ENCODE measurements at regions not wholly inside any gene's neighbourhood (a gene's known extent, or its start where the extent isn't known, plus 50 kb on each side); places are given as distances from the start of the nearest gene placed in this dataset.

GRCh38 chr6:40287296-40287850 is 299.8 kb downstream of the LRFN2 start:
- Histone ChIP-seq H3K4me3 (replicated peaks in 1 of 3; ENCODE audit: insufficient read depth in 1 of 3, low read depth in 2 of 3, low read length in 3 of 3) (no peak overlapping the region), H2AFZ (ENCODE audit: low read length) (no peak overlapping the region), H3K9ac (ENCODE audit: insufficient read depth, low read depth, low read length) (no peak overlapping the region), H3K4me2 (ENCODE audit: low read depth, low read length) (no peak overlapping the region), H3K27ac (ENCODE audit: extremely low read length, insufficient read depth, low read length) (no peak overlapping the region), H4K20me1 (ENCODE audit: insufficient read depth, low read length) (no peaks in the 10 kb centered on the region), H3K27me3 (ENCODE audit: control insufficient read depth in 1 of 2, insufficient read depth in 2 of 2, low read length in 2 of 2) (peaks cover 0 to 29% of the 10 kb centered on the region in 2 experiments; a peak in 2 of 5 replicates), H3K9me3 (ENCODE audit: low read length) (no peaks in the 10 kb centered on the region), H3K4me1 (ENCODE audit: insufficient read depth, low read length) (no peaks in the 10 kb centered on the region), H3K36me3 (replicated peaks in 1 of 2; ENCODE audit: control insufficient read depth in 1 of 2, insufficient read depth in 2 of 2, low read length in 2 of 2) (no peaks in the 10 kb centered on the region), H3K79me2 (ENCODE audit: insufficient read depth, low read length) (no peaks in the 10 kb centered on the region)
- TF ChIP-seq ZMAT3 (CRISPR knock-in tag; conservative IDR thresholded peaks at IDR 0.05) (no peak), EEA1 (CRISPR knock-in tag; IDR thresholded peaks at IDR 0.05; ENCODE audit: borderline replicate concordance) (no peak)
- ATAC-seq, result no peak
- in situ Hi-C loops (cut with HindIII; ENCODE audit: extremely low pct_ligation_motif_present, low pct_unique_long_range_greater_than_20kb) (no loop called here), intact Hi-C loops (cut with micrococcal nuclease; ENCODE audit: unreplicated experiment) (no loop called here)
- POLR2A ChIA-PET, result no interaction called here
- BruUV-seq (replicated peaks), result no TSS peak
- FAIRE-seq, result no peak
- no peak for DNase-seq (ENCODE audit: low spot score)
- CTCF ChIA-PET (ENCODE audit: low intra/inter-chr PET ratio, low total read pairs), result no interaction called here
- 4% methylated on average over 5 of the region's 5 CpGs for WGBS (ENCODE audit: low lambda C conversion rate)

DNA sequence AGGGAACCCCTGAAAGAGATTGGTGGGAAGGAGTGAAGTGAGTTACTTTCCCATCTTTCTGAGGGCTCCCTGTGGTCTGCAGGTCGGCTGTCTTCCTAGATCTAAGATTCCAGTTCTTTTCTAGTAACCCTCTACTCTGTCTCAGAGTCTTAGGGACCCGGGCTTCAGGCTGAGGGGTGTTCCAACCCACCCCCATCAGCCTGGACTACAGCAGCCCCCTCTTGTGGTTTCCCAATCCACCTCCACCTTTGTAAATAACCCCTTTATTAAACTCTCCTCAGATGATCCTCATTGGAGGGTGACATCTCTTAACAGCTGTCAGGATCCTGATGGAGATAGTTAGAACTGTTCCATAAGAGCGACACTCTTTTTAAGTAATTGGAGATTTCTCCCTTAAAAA is 300.4 kb downstream of the LRFN2 start:
- FAIRE-seq, result no peak
- no peak overlapping the region for H3K9ac ChIP-seq (ENCODE audit: insufficient read depth, low read depth, low read length)
- ChIA-PET CTCF (ENCODE audit: low intra/inter-chr PET ratio, low total read pairs) (no interaction called here), POLR2A (no interaction called here)
- H3K4me2 ChIP-seq (ENCODE audit: low read depth, low read length), result no peak overlapping the region
- DNase-seq (ENCODE audit: low spot score), result no peak
- in situ Hi-C loops (cut with HindIII; ENCODE audit: extremely low pct_ligation_motif_present, low pct_unique_long_range_greater_than_20kb) (no loop called here), intact Hi-C loops (cut with micrococcal nuclease; ENCODE audit: unreplicated experiment) (no loop called here)
- WGBS (ENCODE audit: low lambda C conversion rate), result 1% methylated on average over 3 of the region's 3 CpGs
- H3K79me2 ChIP-seq (ENCODE audit: insufficient read depth, low read length), result no peaks in the 10 kb centered on the region
- no peaks in the 10 kb centered on the region for H3K36me3 ChIP-seq (replicated peaks in 1 of 2; ENCODE audit: control insufficient read depth in 1 of 2, insufficient read depth in 2 of 2, low read length in 2 of 2)
- H4K20me1 ChIP-seq (ENCODE audit: insufficient read depth, low read length), result no peaks in the 10 kb centered on the region
- H3K27me3 ChIP-seq (ENCODE audit: control insufficient read depth in 1 of 2, insufficient read depth in 2 of 2, low read length in 2 of 2), result peaks cover 0 to 32% of the 10 kb centered on the region in 2 experiments; a peak in 2 of 5 replicates
- H3K27ac ChIP-seq (ENCODE audit: extremely low read length, insufficient read depth, low read length), result no peak overlapping the region
- H3K4me1 ChIP-seq (ENCODE audit: insufficient read depth, low read length), result no peaks in the 10 kb centered on the region
- ATAC-seq, result no peak
- no TSS peak for BruUV-seq (replicated peaks)
- H3K4me3 ChIP-seq (replicated peaks in 1 of 3; ENCODE audit: insufficient read depth in 1 of 3, low read depth in 2 of 3, low read length in 3 of 3), result no peak overlapping the region
- no peaks in the 10 kb centered on the region for H3K9me3 ChIP-seq (ENCODE audit: low read length)
- no peak overlapping the region for H2AFZ ChIP-seq (ENCODE audit: low read length)
- TF ChIP-seq ZNF335 (CRISPR knock-in tag; IDR thresholded peaks at IDR 0.05) (no peak), ATF7-NPFF (CRISPR knock-in tag; IDR thresholded peaks at IDR 0.05; ENCODE audit: low read depth) (no peak), ZNF777 (CRISPR knock-in tag; IDR thresholded peaks at IDR 0.05) (no peak), SRSF4 (IDR thresholded peaks at IDR 0.05; ENCODE audit: low read depth, low read length, poor library complexity, severe bottlenecking) (no peak), ZBTB37 (CRISPR knock-in tag; IDR thresholded peaks at IDR 0.05) (no peak), NR0B2 (CRISPR knock-in tag; IDR thresholded peaks at IDR 0.05) (no peak), ESRRA (CRISPR knock-in tag; IDR thresholded peaks at IDR 0.05; ENCODE audit: low read depth) (no peak)
